Natural killer cell (primary cell): ENCODE measurements at regions not wholly inside any gene's neighbourhood (a gene's known extent, or its start where the extent isn't known, plus 50 kb on each side); places are given as distances from the start of the nearest gene placed in this dataset.

Source experiments
- ATAC-seq, 3 donors: fragments of 150-1000 bp in 2 of 3; fragments of 200-7000 bp in 1 of 3; cut with Tn5 transposase; 1 replicate in 1 of 3; 2 replicates in 2 of 3; pipeline ENCODE4 v1.10.0; 2021; ENCODE audit warnings: mild to moderate bottlenecking in 2 of 3, moderate library complexity in 2 of 3
- DNase-seq, 2 donors: peaks; one replicate each; pipeline versions ENCODE4 v3.0.0 to v3.0.0-alpha.2; 2013 to 2021; ENCODE audit warnings: mixed read lengths in 1 of 2
- H3K27ac ChIP-seq: one replicate; pipeline ENCODE4 v1.5.1; 2013; ENCODE audit warnings: mild to moderate bottlenecking, low read length
- H3K27me3 ChIP-seq: one replicate; pipeline ENCODE4 v1.6.1; 2013; ENCODE audit warnings: low read length; ENCODE audit not compliant: control insufficient read depth, insufficient read depth
- H3K36me3 ChIP-seq: one replicate; pipeline ENCODE4 v1.6.1; 2013; ENCODE audit warnings: low read length; ENCODE audit not compliant: control insufficient read depth, insufficient read depth
- H3K4me1 ChIP-seq: one replicate; pipeline ENCODE4 v1.6.1; 2013; ENCODE audit warnings: low read length; ENCODE audit not compliant: control insufficient read depth, insufficient read depth
- H3K4me3 ChIP-seq: one replicate; pipeline ENCODE4 v1.5.1; 2013; ENCODE audit warnings: low read length
- H3K9me3 ChIP-seq: one replicate; pipeline ENCODE4 v1.6.1; 2013; ENCODE audit warnings: low read length; ENCODE audit not compliant: control insufficient read depth, insufficient read depth
- H3K27ac Mint-ChIP-seq, 2 donors: one replicate each; pipeline ENCODE4 v1.8.0; 2022; ENCODE audit warnings: mild to moderate bottlenecking in 2 of 2, mixed read lengths in 2 of 2, moderate library complexity in 1 of 2
- H3K27me3 Mint-ChIP-seq, 2 donors: one replicate each; pipeline ENCODE4 v1.8.0; 2022; ENCODE audit warnings: low read depth in 2 of 2, mixed read lengths in 2 of 2
- H3K36me3 Mint-ChIP-seq: one replicate; pipeline ENCODE4 v1.8.0; 2022; ENCODE audit warnings: mixed read lengths
- H3K4me1 Mint-ChIP-seq, 2 donors: one replicate each; pipeline ENCODE4 v1.8.0; 2022; ENCODE audit warnings: mixed read lengths in 2 of 2
- H3K4me3 Mint-ChIP-seq: one replicate; pipeline ENCODE4 v1.8.0; 2022; ENCODE audit warnings: mild to moderate bottlenecking, moderate library complexity, mixed read lengths
- H3K9me3 Mint-ChIP-seq, 2 donors: one replicate each; pipeline ENCODE4 v1.8.0; 2022; ENCODE audit warnings: mixed read lengths in 2 of 2
- WGBS: methylation state at CpG from one replicate; pipeline ENCODE4 v1.1.7; 2013; ENCODE audit warnings: missing lambda C conversion rate; ENCODE audit not compliant: insufficient coverage; 5-methylcytosine and 5-hydroxymethylcytosine counted together
- intact Hi-C: fragments of 100-400 bp; cut with micrococcal nuclease; formaldehyde crosslinking; loops from one replicate; pipeline ENCODE4 v1.14.2; 2022
- TF ChIP-seq, protein P1 (sequence below): fragments of 200-600 bp; IDR thresholded peaks from one replicate; pipeline ENCODE4 v1.8.0; 2022; ENCODE audit warnings: antibody characterized with exemption

- TF ChIP-seq, protein P1, sequence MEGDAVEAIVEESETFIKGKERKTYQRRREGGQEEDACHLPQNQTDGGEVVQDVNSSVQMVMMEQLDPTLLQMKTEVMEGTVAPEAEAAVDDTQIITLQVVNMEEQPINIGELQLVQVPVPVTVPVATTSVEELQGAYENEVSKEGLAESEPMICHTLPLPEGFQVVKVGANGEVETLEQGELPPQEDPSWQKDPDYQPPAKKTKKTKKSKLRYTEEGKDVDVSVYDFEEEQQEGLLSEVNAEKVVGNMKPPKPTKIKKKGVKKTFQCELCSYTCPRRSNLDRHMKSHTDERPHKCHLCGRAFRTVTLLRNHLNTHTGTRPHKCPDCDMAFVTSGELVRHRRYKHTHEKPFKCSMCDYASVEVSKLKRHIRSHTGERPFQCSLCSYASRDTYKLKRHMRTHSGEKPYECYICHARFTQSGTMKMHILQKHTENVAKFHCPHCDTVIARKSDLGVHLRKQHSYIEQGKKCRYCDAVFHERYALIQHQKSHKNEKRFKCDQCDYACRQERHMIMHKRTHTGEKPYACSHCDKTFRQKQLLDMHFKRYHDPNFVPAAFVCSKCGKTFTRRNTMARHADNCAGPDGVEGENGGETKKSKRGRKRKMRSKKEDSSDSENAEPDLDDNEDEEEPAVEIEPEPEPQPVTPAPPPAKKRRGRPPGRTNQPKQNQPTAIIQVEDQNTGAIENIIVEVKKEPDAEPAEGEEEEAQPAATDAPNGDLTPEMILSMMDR, result no peak
- no peaks in the 10 kb centered on the region for H3K9me3 Mint-ChIP-seq
- no peak overlapping the region for H3K4me3 ChIP-seq
- intact Hi-C loops, result no loop called here
- no peak for ATAC-seq
- no peaks in the 10 kb centered on the region for H3K27me3 ChIP-seq
- H3K4me1 ChIP-seq, result no peaks in the 10 kb centered on the region
- no peaks in the 10 kb centered on the region for H3K4me1 Mint-ChIP-seq
- H3K36me3 ChIP-seq, result no peaks in the 10 kb centered on the region
- 92% methylated on average over 10 of the region's 10 CpGs for WGBS
- peaks cover 2% of the 10 kb centered on the region for H3K9me3 ChIP-seq
- no peak overlapping the region for H3K27ac Mint-ChIP-seq
- no peak for DNase-seq
- no peaks in the 10 kb centered on the region for H3K36me3 Mint-ChIP-seq
- no peak overlapping the region for H3K4me3 Mint-ChIP-seq
- no peak overlapping the region for H3K27ac ChIP-seq
- H3K27me3 Mint-ChIP-seq, result no peaks in the 10 kb centered on the region
These were observed 186.9 kb upstream of the IRS2 start for GRCh38 chr13:109973279-109973678.

- no peak overlapping the region for H3K4me3 Mint-ChIP-seq
- H3K27ac ChIP-seq, result no peak overlapping the region
- 96% methylated on average over 10 of the region's 10 CpGs for WGBS
- H3K4me3 ChIP-seq, result no peak overlapping the region
- DNase-seq (no peak), ATAC-seq (no peak)
- peaks cover 2% of the 10 kb centered on the region for H3K9me3 ChIP-seq
- H3K36me3 Mint-ChIP-seq, result no peaks in the 10 kb centered on the region
- no peaks in the 10 kb centered on the region for H3K36me3 ChIP-seq
- intact Hi-C loops, result no loop called here
- no peaks in the 10 kb centered on the region for H3K27me3 ChIP-seq
- H3K9me3 Mint-ChIP-seq, result no peaks in the 10 kb centered on the region
- TF ChIP-seq, protein P1, result no peak
- H3K4me1 ChIP-seq, result no peaks in the 10 kb centered on the region
- H3K4me1 Mint-ChIP-seq, result no peaks in the 10 kb centered on the region
- no peak overlapping the region for H3K27ac Mint-ChIP-seq
- H3K27me3 Mint-ChIP-seq, result no peaks in the 10 kb centered on the region
These were observed 185.2 kb upstream of the IRS2 start for GRCh38 chr13:109971456-109972090.

GRCh38 chr13:109971006-109971405 is 184.6 kb upstream of the IRS2 start:
- Mint-ChIP-seq H3K36me3 (no peaks in the 10 kb centered on the region), H3K27ac (no peak overlapping the region), H3K9me3 (no peaks in the 10 kb centered on the region), H3K4me3 (no peak overlapping the region), H3K4me1 (no peaks in the 10 kb centered on the region), H3K27me3 (no peaks in the 10 kb centered on the region)
- TF ChIP-seq, protein P1, result no peak
- ATAC-seq, result no peak
- Histone ChIP-seq H3K36me3 (no peaks in the 10 kb centered on the region), H3K4me3 (no peak overlapping the region), H3K27me3 (no peaks in the 10 kb centered on the region), H3K27ac (no peak overlapping the region), H3K4me1 (no peaks in the 10 kb centered on the region), H3K9me3 (peaks cover 2% of the 10 kb centered on the region)
- intact Hi-C loops, result no loop called here
- 90% methylated on average over 6 of the region's 7 CpGs for WGBS
- DNase-seq, result no peak

DNA sequence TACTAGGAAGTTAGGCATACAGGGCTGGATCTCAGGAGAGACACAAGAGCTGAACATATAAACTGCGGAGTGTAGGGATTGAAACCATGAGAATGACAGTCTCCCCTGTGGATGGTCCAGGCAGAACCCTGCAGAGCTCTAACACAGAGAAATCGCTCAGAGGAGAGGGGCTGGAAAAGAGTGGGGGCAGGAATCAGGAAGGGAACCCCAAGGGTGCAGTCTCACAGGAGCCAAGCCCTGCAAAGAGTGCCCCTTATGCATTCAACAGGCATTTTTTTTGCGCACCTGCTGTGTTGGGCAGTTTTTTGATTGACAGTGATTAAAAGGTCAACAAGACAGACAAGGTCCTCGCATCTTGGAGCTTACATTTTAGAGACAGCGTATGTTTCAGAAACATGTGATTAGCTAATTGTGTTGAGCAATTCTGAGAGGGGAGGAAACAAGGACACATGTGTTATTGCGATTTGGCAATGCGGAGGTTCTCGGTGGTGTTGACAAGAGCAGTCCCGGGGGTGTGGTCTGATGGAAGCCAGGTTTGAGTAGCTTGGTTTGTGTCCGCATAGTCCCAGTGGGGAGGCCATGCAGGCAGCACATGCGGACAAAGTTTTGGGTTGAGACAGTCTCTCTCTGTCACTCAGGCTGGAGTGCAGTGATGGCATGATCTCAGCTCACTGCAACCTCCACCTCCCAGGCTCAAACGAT is 182.6 kb upstream of the IRS2 start:
- H3K4me3 Mint-ChIP-seq, result no peak overlapping the region
- intact Hi-C loops, result no loop called here
- ATAC-seq, result no peak
- H3K4me1 ChIP-seq, result no peaks in the 10 kb centered on the region
- no peaks in the 10 kb centered on the region for H3K36me3 ChIP-seq
- H3K27ac Mint-ChIP-seq, result no peak overlapping the region
- H3K4me3 ChIP-seq, result no peak overlapping the region
- TF ChIP-seq, protein P1, result no peak
- H3K36me3 Mint-ChIP-seq, result no peaks in the 10 kb centered on the region
- H3K27me3 ChIP-seq, result no peaks in the 10 kb centered on the region
- WGBS, result 91% methylated on average over 12 of the region's 12 CpGs
- no peaks in the 10 kb centered on the region for H3K9me3 Mint-ChIP-seq
- H3K27ac ChIP-seq, result no peak overlapping the region
- H3K27me3 Mint-ChIP-seq, result no peaks in the 10 kb centered on the region
- peaks cover 2% of the 10 kb centered on the region for H3K9me3 ChIP-seq
- H3K4me1 Mint-ChIP-seq, result no peaks in the 10 kb centered on the region
- no peak for DNase-seq
